ENCODE measurements at regions not wholly inside any gene's neighbourhood (a gene's known extent, or its start where the extent isn't known, plus 50 kb on each side); places are given as distances from the start of the nearest gene placed in this dataset.

DNA sequence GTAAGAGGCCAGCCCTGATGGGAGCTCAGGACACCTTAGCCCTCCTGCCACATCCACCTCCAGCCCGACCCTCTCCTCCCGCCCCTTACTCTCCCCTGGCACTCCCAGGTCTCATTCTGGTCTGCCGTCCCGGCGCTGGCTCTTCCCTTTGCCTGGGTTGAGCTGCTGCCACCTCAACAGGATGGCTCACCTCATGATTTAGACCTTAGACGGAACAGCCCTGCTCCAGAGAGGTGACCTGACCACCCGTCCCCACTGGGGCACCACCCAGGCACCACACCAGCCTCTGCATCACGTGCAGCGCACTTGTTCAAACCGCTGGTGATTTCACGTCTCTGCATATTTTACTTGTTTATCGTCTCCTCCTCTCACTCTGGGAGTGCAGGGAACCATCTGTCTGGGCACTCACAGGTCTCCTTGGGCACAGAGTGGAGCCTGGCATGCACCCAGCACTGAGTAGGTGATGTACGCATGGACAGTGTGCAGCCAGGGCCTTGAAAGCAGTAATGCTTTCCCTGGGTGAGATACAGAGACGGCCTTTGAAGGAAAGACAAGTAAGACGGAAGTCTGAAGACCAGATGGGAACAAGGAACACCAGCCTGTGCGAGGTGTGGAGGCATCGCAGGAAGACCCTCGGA lies 183.1 kb downstream of the KATNAL1 start:
- TF ChIP-seq POLR2AphosphoS5 (IDR thresholded peaks at IDR 0.05) (no peak), EP300 (IDR thresholded peaks at IDR 0.05) (no peak), POLR2A (IDR thresholded peaks at IDR 0.05) (no peak)
- TF ChIP-seq, protein P1, sequence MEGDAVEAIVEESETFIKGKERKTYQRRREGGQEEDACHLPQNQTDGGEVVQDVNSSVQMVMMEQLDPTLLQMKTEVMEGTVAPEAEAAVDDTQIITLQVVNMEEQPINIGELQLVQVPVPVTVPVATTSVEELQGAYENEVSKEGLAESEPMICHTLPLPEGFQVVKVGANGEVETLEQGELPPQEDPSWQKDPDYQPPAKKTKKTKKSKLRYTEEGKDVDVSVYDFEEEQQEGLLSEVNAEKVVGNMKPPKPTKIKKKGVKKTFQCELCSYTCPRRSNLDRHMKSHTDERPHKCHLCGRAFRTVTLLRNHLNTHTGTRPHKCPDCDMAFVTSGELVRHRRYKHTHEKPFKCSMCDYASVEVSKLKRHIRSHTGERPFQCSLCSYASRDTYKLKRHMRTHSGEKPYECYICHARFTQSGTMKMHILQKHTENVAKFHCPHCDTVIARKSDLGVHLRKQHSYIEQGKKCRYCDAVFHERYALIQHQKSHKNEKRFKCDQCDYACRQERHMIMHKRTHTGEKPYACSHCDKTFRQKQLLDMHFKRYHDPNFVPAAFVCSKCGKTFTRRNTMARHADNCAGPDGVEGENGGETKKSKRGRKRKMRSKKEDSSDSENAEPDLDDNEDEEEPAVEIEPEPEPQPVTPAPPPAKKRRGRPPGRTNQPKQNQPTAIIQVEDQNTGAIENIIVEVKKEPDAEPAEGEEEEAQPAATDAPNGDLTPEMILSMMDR (IDR thresholded peaks at IDR 0.05) = no peak

All from upper lobe of left lung (tissue), 4 donors.